ENCODE measurements at regions not wholly inside any gene's neighbourhood (a gene's known extent, or its start where the extent isn't known, plus 50 kb on each side); places are given as distances from the start of the nearest gene placed in this dataset.

- H3K4me3 ChIP-seq (IDR thresholded peaks at IDR 0.05; ENCODE audit: insufficient read depth, low read depth, low read length), result no peak overlapping the region
- H3K36me3 ChIP-seq (ENCODE audit: insufficient read depth), result no peaks in the 10 kb centered on the region
- TF ChIP-seq, protein P1, sequence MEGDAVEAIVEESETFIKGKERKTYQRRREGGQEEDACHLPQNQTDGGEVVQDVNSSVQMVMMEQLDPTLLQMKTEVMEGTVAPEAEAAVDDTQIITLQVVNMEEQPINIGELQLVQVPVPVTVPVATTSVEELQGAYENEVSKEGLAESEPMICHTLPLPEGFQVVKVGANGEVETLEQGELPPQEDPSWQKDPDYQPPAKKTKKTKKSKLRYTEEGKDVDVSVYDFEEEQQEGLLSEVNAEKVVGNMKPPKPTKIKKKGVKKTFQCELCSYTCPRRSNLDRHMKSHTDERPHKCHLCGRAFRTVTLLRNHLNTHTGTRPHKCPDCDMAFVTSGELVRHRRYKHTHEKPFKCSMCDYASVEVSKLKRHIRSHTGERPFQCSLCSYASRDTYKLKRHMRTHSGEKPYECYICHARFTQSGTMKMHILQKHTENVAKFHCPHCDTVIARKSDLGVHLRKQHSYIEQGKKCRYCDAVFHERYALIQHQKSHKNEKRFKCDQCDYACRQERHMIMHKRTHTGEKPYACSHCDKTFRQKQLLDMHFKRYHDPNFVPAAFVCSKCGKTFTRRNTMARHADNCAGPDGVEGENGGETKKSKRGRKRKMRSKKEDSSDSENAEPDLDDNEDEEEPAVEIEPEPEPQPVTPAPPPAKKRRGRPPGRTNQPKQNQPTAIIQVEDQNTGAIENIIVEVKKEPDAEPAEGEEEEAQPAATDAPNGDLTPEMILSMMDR (conservative IDR thresholded peaks at IDR 0.05; ENCODE audit: low read depth, low read length), result no peak
- no peaks in the 10 kb centered on the region for H3K27me3 ChIP-seq (ENCODE audit: insufficient read depth, low read depth)
- H4K20me1 ChIP-seq (ENCODE audit: insufficient read depth), result no peaks in the 10 kb centered on the region
- no peak overlapping the region for H3K9ac ChIP-seq
- H2AFZ ChIP-seq (ENCODE audit: low read depth), result no peak overlapping the region
- H3K79me2 ChIP-seq (ENCODE audit: insufficient read depth, low read depth), result no peaks in the 10 kb centered on the region
- H3K4me1 ChIP-seq (ENCODE audit: low read depth, poor library complexity, severe bottlenecking), result no peaks in the 10 kb centered on the region
- no peak overlapping the region for H3K4me2 ChIP-seq
- H3K27ac ChIP-seq, result no peak overlapping the region
These were observed 501.9 kb downstream of the SHISA9 start for GRCh38 chr16:13403326-13403725.

- Histone ChIP-seq H2AFZ (ENCODE audit: low read depth) (no peak overlapping the region), H3K4me2 (no peak overlapping the region), H3K4me1 (ENCODE audit: low read depth, poor library complexity, severe bottlenecking) (no peaks in the 10 kb centered on the region), H3K27ac (no peak overlapping the region), H4K20me1 (ENCODE audit: insufficient read depth) (no peaks in the 10 kb centered on the region), H3K36me3 (ENCODE audit: insufficient read depth) (no peaks in the 10 kb centered on the region), H3K4me3 (IDR thresholded peaks at IDR 0.05; ENCODE audit: insufficient read depth, low read depth, low read length) (no peak overlapping the region), H3K9ac (no peak overlapping the region), H3K79me2 (ENCODE audit: insufficient read depth, low read depth) (no peaks in the 10 kb centered on the region), H3K27me3 (ENCODE audit: insufficient read depth, low read depth) (no peaks in the 10 kb centered on the region)
- TF ChIP-seq, protein P1 (conservative IDR thresholded peaks at IDR 0.05; ENCODE audit: low read depth, low read length), result no peak
These were observed 505.8 kb upstream of the ERCC4 start for GRCh38 chr16:13414154-13414553.

DNA sequence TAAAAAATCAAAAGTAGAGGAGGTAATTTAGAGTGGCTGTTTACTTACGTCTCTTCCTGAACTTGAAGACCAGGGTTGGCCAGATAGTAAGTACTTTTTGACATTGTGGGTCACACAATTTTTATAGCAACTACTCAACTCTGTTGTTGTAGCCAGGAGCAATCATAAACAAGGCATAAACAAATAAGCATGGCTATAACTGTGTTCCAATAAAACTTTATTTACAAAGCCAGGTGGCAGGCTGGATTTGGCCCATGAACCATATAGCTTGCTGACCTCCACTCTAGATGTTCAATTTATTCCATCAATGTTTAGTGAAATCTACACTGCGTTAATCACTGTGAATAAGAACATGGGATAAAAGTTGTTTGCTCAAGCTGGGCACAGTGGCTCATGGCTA is 500.4 kb upstream of the ERCC4 start:
- Histone ChIP-seq H3K4me3 (IDR thresholded peaks at IDR 0.05; ENCODE audit: insufficient read depth, low read depth, low read length) (no peak overlapping the region), H3K9ac (no peak overlapping the region), H3K4me1 (ENCODE audit: low read depth, poor library complexity, severe bottlenecking) (no peaks in the 10 kb centered on the region), H4K20me1 (ENCODE audit: insufficient read depth) (no peaks in the 10 kb centered on the region), H3K36me3 (ENCODE audit: insufficient read depth) (no peaks in the 10 kb centered on the region), H2AFZ (ENCODE audit: low read depth) (no peak overlapping the region), H3K79me2 (ENCODE audit: insufficient read depth, low read depth) (no peaks in the 10 kb centered on the region), H3K27me3 (ENCODE audit: insufficient read depth, low read depth) (no peaks in the 10 kb centered on the region), H3K27ac (no peak overlapping the region), H3K4me2 (no peak overlapping the region)
- TF ChIP-seq, protein P1 (conservative IDR thresholded peaks at IDR 0.05; ENCODE audit: low read depth, low read length), result no peak

DNA sequence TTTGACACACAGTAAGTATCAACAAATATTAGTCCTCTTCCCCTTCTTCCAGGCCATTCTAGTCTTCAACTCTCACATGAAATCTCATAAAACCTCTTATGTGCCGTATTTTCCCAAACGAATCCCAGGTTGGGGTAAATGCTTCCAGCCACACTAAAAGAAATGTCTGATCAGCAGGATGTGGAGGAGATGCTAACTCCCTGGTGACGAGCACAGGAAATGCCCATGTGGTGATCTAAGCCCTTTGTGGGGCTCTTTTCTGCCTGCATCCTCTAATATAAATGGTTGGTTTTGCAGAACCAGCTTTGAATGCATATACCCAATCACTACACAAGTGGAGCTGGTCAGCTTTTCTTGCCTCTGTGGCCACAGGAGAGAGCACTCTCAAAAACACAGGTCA is 498.2 kb upstream of the ERCC4 start:
- TF ChIP-seq, protein P1 (conservative IDR thresholded peaks at IDR 0.05; ENCODE audit: low read depth, low read length), result no peak
- no peaks in the 10 kb centered on the region for H3K27me3 ChIP-seq (ENCODE audit: insufficient read depth, low read depth)
- H3K4me3 ChIP-seq (IDR thresholded peaks at IDR 0.05; ENCODE audit: insufficient read depth, low read depth, low read length), result no peak overlapping the region
- no peak overlapping the region for H3K27ac ChIP-seq
- no peaks in the 10 kb centered on the region for H3K36me3 ChIP-seq (ENCODE audit: insufficient read depth)
- H4K20me1 ChIP-seq (ENCODE audit: insufficient read depth), result no peaks in the 10 kb centered on the region
- H3K4me2 ChIP-seq, result no peak overlapping the region
- H2AFZ ChIP-seq (ENCODE audit: low read depth), result no peak overlapping the region
- no peaks in the 10 kb centered on the region for H3K79me2 ChIP-seq (ENCODE audit: insufficient read depth, low read depth)
- no peak overlapping the region for H3K9ac ChIP-seq
- no peaks in the 10 kb centered on the region for H3K4me1 ChIP-seq (ENCODE audit: low read depth, poor library complexity, severe bottlenecking)

Measured in KMS-11 (cell line).